Hypothalamus (tissue), 51 donors: ENCODE measurements at regions not wholly inside any gene's neighbourhood (a gene's known extent, or its start where the extent isn't known, plus 50 kb on each side); places are given as distances from the start of the nearest gene placed in this dataset.

Experiments used
- DNase-seq, 51 donors: peaks; one replicate each; lab custom pipeline; 2025; lab: John Stamatoyannopoulos, UW

DNA sequence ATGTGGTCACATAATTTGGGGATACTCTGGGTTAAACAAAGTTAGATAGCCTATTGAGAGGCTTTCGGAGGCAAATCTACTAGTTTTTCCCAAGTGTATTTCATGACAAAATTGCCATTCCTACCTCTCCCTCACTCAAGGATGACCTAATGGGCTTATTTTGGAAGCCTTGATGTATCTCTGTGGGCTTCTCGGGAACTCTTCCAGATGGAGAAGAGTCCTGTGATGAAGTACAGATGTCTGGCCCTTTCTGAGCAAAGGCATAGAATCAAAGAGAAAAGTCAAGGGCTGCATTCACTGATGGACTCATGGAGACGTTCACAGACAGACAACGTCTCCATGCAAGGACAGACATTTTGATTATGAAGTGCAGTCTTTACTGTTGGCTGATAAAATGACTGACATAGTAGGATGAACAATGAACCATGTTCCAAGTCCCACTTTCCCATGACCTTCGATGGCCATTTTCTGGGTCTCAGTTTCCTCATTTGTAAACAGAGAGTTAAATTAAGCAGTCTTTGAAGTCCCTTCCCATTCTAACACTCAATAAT is 347.2 kb upstream of the CD180 start:
- no peak for DNase-seq

DNA sequence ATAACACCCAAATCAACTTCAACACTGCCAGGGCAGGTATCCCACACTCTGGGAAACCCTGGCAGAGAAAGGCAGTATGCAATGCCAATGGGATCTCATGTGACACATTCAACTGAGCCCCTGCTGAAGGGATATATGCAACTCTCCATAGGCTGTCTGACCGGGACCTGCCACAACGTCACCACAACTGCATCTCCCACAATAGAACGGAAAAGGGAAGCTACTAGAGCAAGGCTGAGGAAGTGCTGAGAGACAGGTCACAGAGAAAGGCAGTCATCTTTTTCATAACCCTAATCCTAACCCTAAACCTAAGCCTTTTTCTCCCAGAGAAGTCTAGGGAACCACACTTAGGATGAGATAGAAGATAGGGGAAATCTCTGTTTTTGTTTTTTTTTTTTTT is 345.9 kb upstream of the CD180 start:
- DNase-seq = no peak

DNA sequence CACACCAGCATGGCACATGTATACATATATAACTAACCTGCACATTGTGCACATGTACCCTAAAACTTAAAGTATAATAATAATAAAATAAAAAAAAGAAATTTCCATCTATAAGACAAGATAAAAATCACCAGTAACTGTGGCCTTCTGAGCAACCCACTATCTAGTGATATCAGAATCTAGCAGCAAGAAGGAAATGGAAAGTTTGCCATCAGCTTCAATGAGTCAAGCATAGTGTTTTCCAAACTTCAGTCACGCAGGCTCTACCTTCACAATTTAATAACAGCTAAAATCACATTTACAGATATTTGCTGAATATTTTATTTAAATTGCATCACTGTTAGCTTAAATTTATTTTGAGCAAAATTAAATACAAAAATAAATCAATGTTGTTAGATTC is 345.3 kb upstream of the CD180 start:
- no peak for DNase-seq

DNA sequence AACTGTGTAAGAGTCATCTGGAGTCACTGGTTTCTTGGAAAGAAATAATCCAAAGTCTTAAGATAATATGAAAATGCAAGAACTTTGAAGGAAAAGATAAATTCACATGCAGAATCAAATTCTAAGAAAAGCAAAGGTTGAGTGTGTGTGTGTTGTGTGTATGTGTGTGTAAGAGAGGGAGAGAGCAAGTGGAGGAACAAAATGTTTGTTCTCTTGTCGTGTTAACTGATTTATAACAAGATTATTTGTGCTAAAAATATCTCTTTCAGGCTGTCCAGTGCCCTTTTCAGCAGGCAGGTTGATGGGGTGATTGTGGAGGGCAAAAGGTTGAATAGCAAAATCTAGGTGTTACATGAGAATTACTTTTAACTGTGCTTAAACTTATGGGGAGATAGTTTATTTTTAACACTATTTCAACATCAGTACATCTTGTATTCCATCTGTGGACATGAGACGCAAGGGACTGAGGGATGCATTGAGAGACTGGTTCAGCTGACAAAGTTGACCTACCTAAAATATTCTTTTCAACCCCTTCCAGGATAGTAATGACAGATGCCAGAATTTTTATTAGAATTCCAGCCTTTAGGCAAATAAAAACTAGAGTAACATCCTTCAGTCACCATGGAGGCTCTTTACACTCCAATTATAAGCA is 342.4 kb upstream of the CD180 start:
- DNase-seq = no peak

DNA sequence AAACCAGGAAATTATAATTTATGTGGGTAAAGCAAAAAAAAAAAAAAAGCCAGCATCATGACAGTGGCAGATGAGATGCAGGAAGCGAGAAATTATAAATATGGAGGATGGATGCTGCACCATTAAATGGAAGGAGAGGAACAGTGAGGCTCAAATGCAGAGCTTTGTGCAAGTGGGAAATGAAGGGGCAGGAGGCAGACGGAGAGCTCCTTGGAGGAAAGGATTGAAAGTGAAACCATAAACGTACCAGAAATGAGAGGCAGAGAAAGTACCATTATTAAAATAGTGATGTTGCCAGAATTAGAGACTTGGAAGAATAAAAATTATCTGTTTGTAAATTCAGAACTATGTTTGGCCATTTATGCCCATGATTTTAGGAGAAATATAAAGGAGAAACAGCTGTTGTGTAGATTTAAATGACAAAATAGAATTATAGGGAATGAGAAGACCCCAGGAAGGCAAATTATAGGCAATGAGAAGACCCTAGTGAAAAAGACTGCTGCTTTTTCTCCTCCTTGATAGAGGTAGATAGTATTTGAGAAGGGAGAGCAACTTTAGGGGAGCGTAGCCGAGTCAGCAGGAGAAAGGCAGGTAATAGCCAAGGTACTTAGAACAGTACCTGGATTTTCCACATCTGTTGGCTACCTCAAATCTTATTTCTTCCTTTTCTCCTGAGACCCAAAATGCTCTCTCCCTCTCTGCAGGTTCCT is 341.0 kb upstream of the CD180 start:
- DNase-seq = peak in 3 of 51 donors; percentile 0 to 14 (median 4)

DNA sequence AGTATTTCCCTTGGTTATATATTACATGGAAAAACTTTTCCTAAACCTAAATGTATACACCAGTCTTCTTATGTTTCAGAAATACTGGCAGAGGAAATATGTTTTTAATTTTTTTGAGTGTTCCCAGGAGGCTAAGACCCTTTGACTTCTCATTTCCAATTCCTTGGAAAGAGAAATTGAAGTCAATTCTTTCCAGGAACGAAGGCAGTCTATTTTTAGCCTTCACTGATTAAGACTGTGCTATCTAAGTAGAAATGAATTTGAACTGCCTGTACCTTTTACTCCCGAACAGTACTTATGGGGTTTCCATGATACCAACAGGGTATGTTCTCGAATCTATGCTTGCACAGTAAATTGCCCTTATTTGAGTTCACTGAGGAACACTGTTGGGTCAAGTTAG is 340.3 kb upstream of the CD180 start:
- DNase-seq = no peak

DNA sequence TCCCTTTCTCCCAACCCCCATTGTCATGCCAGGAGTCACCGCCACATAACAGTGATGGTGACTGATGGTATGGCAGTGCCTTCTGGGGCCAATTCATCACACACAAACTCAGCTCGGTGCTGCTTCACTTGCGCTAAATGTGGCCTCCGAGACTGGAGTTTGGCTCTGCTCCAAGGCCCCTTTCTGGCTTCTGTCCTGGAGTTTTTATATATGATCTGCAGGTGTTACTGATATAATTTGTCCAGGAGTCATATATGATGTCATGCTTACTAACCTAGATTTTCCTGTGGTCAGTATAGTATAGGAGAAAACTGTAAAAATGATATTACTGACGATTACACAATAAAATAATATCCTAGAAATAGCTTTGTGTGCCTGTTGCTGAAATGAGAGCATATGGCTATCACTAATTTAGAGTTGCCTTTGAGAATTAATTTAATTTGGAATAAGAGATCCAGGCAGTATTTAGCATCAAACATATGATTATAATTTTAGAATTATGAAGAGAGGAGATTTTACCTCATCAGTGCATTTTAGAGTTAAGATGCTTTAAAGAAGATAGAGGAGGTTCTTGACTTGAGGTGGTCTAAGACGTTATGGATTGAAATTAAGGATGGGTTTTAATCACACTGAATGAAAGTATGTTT is 334.1 kb upstream of the CD180 start:
- no peak for DNase-seq

DNA sequence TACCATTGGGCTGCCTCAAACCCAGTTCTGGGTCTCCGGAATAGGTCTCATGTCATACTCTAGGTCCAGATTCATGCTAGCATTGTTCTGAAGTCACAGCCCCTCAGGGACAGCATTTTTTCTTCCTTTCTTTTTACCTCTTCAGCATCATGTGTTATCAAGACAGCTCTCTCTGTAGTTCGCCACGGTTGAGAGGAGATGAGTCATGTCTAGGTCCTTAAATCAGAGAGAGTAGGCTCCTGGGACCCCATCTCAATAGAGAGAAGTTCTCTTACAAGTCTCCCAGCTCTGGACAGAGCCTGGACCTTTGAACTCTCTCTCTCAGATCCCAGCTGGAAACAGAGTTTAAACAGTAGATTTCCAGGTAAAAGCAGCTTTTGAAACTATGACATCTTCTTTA is 332.4 kb upstream of the CD180 start:
- DNase-seq = no peak

DNA sequence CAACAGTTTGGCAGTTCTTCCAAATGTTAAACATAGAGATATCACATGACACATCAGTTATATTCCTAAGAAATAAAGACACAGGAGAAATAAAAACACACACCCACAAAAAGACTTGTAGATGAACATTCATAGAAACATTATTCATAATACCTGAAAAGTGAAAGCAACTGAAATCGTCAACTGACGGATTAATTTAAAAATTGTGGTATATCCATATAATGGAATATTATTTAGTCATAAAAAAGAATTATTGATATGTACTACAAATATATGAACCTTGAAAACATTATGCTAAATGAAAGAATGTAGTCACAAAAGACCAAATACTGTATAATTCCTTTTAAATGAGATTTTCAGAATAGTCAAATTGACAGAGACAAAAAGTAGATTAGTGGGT is 330.2 kb upstream of the CD180 start:
- DNase-seq = no peak

DNA sequence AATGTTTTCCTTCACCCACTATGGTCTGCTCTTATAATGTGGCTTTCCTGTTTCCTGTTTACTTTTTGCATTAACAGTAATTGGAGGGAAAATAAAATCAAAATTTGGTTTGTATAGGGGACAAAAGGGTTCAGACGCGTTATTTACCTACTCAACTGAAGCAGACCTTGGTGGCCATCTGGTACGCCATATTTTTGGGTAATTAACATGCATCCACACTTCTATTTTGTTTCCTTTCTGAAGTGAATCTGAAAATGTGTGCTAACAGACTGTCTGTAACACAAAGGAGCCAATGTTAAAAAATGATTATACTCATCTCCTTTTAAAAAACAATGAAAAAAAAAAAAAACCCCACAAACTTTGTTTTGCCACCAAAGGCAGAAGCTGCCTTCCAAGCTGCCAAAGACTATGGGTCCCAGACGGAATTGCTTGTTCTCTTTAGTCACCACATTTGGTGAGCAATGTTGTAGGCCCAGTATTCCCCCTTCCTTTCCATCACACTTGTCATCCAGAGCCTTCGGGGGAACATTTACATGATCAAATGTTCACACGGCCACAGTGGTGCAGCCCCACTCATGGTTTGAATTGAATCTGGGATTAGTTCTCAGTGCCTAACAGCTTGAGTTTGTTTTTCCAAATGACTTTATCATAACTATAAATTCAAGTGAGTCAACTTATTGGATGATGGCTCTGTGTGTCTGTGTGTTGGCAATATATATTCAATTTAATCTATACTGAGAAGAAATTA is 323.7 kb upstream of the CD180 start:
- DNase-seq = no peak

DNA sequence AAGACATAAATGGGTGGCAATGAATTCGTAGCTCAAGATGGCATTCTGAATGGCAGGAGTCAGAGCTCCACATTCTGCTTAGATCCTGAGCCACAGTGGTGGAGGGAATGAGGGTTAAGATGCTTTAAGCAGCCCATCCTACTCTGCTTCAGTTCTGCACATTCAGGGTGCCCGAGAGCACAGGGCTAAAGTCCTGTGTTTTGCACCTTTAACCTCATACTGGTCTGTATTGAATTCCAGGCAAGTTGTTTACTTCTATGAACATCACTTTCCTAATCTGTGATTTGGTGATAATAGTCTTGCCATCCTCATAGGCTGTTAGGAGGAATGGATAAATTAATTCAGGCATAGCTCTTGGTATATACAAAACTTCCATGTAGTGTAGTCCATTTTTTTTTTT is 321.6 kb upstream of the CD180 start:
- DNase-seq = no peak

DNA sequence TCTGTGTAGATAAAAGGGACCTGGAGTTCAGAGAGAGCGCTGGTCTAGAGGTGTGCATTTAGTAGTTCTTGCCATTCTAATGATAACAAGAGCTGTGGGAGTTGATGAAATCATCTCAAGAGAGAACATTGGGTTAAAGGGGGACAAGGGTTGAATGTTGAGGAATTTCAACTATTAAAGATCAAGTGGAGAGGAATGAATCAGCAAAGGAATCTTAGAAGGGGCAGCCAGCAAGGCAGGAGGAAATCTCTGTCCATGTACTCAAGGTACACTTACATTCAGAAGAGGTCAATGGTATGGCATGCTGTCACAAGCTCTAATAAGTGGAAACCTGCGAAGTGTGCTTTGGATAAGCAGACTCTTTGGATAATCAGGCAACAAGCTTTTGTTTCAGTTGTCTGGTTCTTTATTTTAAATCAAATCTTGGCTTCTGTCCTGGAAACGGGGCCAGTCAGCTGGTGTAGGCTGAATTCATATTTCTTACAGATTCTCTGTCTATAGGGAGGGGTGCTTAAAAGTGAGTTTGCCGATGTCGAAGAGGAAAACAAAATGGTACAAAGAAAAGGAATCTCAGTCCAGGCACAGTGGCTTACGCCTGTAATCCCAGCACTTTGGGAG is 320.5 kb upstream of the CD180 start:
- DNase-seq = no peak

DNA sequence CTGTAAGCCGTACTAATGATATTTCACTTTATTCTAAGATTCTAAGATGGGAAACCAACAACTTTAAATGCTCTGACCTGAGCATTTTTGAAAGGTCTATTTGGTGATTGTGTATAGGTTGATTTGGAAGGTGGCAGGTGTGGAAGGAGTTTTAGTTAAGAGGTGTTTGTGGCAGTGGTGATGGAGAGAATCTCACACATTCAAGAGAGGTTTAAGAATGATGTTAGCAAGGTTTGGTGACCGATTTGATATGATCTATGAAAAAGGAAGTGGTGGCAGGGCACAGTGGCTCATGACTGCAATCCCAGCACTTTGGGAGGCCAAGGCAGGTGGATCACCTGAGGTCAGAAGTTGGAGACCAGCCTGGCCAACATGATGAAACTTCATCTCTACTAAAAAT is 319.2 kb upstream of the CD180 start:
- DNase-seq = no peak

DNA sequence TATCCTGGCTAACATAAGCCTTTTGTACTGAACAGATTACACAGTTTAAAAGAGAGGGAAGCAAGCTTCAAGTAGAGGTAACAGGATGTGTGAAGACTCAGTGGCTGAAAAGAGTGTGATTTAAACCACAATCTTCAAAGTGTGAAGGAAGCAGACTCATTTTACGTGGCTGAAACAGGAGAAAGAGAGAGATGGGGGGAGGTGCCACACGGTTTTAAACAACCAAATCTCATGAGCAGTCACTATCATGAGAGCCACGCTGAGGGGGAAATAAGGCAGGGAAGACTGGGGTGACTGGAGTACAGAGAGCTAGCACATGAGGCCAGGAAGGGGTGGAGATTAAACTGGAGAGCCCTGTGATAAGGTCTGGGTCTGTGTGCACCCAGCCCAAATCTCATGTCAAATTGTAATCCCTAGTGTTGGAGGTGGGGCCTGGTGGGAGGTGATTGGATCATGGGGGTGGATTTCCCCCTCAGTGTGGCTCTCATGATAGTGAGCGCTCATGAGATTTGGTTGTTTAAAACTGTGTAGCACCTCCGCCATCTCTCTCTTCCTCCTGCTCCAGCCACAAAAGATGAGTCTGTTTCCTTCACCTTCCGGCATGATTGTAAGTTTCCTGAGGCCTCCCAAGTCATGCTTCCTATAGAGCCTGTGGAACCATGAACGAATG is 318.6 kb upstream of the CD180 start:
- DNase-seq = no peak

DNA sequence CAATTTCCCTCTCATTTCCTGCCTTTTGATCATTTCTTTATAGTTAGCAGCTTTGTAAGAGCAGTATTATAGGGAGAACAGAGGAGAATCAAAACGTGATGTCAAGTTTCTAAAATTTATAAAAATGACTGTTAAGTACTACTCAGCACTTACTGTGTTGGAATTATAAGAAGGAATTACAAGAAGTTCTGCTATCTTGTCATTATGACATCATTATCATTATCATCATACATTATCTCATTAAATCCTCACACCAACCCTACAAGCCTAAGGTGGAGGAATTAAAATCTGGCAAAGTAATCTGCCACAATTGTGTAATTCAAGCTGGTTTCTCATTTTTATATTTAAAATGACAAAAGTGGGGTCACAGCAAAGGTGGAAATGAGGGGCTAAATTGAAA is 316.2 kb upstream of the CD180 start:
- DNase-seq = no peak

DNA sequence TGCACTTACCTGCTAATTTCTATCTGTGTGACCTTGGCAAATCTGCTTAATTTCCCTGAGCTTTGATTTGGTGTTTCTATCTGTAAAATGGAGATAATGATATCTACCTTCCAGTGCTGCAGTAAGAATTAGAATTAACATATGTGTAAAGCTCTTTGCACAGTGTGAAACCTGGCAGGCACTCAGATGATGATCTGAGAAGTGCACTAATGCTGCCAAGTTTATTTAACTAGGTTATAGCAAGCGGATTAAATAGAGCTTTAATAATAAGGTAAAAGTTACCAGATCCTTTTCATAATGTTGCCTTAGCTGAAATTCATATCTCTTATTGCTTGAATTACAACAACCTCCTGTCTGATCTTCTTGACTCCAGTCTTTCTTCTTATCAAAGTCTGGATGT is 315.3 kb upstream of the CD180 start:
- DNase-seq = no peak

DNA sequence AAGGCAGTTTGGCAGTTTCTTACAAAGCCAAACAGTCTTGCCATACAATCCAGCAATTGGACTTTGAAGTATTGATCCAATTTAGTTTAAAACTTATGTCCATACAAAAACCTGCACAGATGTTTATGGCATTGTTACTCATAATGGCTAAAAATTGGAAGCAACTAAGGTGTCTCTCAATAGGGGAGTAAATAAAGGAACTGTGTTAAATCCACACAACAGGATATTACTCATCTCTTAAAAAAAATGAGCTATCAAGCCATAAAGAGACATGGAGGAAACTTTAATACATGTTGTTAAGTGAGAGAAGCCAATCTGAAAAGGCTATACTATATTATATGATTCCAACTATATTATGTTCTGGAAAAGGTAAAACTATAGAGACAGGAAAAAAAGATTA is 313.6 kb upstream of the CD180 start:
- DNase-seq = no peak

DNA sequence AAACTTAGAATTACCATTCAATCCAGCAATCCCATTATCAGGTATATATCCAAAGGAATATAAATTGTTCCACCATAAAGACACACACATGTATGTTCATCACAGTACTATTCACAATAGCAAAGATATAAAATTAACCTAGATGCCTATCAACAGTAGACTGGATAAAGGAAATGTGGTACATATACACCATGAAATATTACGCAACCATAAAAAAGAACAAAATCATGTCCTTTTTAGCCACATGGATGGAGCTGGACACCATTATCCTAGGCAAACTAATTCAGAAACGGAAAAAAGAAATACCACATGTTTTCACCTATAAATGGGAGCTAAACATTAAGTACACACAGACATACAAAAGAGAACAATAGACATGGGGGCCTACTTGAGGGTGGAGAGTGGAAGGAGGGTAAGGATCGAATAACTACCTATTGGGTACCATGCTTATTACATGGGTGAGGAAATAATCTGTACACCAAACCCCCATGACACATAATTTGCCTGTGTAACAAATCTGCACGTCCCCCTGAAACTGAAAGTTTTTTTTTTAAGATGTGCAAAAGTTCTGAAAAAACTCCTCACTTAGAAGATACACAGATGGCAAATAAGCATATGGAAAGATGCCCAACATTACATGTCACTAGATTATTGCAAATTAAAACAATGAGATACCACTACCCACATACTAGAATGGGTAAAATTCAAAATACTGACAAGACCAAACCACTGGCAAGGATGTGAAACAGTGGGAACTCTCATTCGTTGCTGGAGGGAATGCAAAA is 313.0 kb upstream of the CD180 start:
- no peak for DNase-seq

DNA sequence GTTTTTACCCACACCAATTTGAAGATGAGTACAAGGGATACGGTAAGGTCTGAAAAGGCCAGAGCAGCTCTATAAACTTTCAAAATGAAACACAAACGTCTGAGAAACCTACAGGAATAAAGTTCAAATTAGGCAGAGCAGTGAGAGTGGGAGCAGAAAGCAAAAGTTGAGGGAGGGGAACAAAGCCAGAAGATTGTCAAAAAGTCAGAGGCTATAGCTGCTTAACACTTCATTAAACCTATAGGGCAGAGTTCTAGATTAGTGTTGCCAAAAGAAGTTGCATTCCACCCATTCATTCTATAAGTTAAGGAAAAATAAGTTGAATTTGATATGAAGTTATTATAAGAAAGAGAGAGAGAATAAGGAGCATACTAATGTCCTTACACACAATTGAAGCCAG is 309.6 kb upstream of the CD180 start:
- no peak for DNase-seq
